ENCODE measurements at regions not wholly inside any gene's neighbourhood (a gene's known extent, or its start where the extent isn't known, plus 50 kb on each side); places are given as distances from the start of the nearest gene placed in this dataset.

GRCh38 chr6:114576330-114576729 lies 233.5 kb upstream of the HS3ST5 start:
- TF ChIP-seq CTCF (IDR thresholded peaks at IDR 0.05) (no peak), POLR2AphosphoS5 (IDR thresholded peaks at IDR 0.05; ENCODE audit: low read depth, low read length) (no peak; the same call in 1 of the 2 replicates), TAF1 (IDR thresholded peaks at IDR 0.05; ENCODE audit: borderline replicate concordance, low read depth, low read length) (no peak)

All from SK-N-SH (cell line).